HG03103 (cell line): ENCODE measurements at regions not wholly inside any gene's neighbourhood (a gene's known extent, or its start where the extent isn't known, plus 50 kb on each side); places are given as distances from the start of the nearest gene placed in this dataset.
"Not testable (repeated sequence)": the region's sequence is repeated elsewhere in the genome, so short reads cannot be mapped to it uniquely, and the experiment has no call there.

Source experiments
- ATAC-seq: cut with Tn5 transposase; IDR thresholded peaks from one replicate; pipeline ENCODE4 v1.9.1; 2021; ENCODE audit warnings: low read depth; ENCODE audit not compliant: unreplicated experiment

- not testable (repeated sequence) for ATAC-seq
These were observed 181.8 kb downstream of the NPIPB11 start for GRCh38 chr16:29224675-29225074.

- not testable (repeated sequence) for ATAC-seq
These were observed 183.9 kb downstream of the NPIPB11 start for GRCh38 chr16:29222615-29223014.

GRCh38 chr16:29222008-29222407 lies 184.5 kb downstream of the NPIPB11 start:
- not testable (repeated sequence) for ATAC-seq

GRCh38 chr16:29221281-29221955 lies 185.1 kb downstream of the NPIPB11 start:
- ATAC-seq = not testable (repeated sequence)

- not testable (repeated sequence) for ATAC-seq
These were observed 185.8 kb downstream of the NPIPB11 start for GRCh38 chr16:29220647-29221191.

- not testable (repeated sequence) for ATAC-seq
These were observed 186.4 kb downstream of the NPIPB11 start for GRCh38 chr16:29219966-29220646.

- not testable (repeated sequence) for ATAC-seq
These were observed 186.9 kb downstream of the NPIPB11 start for GRCh38 chr16:29219562-29219961.

- ATAC-seq = not testable (repeated sequence)
These were observed 187.9 kb downstream of the NPIPB11 start for GRCh38 chr16:29218649-29219048.

- not testable (repeated sequence) for ATAC-seq
These were observed 188.3 kb downstream of the NPIPB11 start for GRCh38 chr16:29218171-29218570.

- not testable (repeated sequence) for ATAC-seq
These were observed 188.8 kb downstream of the NPIPB11 start for GRCh38 chr16:29217752-29218126.

GRCh38 chr16:29217104-29217751 lies 189.3 kb downstream of the NPIPB11 start:
- ATAC-seq = not testable (repeated sequence)

GRCh38 chr16:29213770-29214169 lies 192.7 kb downstream of the NPIPB11 start:
- ATAC-seq = not testable (repeated sequence)

- ATAC-seq = not testable (repeated sequence)
These were observed 193.3 kb downstream of the NPIPB11 start for GRCh38 chr16:29213251-29213650.

GRCh38 chr16:29212084-29213027 lies 194.2 kb downstream of the NPIPB11 start:
- ATAC-seq = not testable (repeated sequence)

GRCh38 chr16:29211456-29211855 lies 195.1 kb downstream of the NPIPB11 start:
- ATAC-seq = not testable (repeated sequence)

- ATAC-seq = not testable (repeated sequence)
These were observed 196.0 kb downstream of the NPIPB11 start for GRCh38 chr16:29210299-29211150.

GRCh38 chr16:29206120-29206519 lies 200.4 kb downstream of the NPIPB11 start:
- ATAC-seq = not testable (repeated sequence)

- ATAC-seq = not testable (repeated sequence)
These were observed 201.4 kb downstream of the NPIPB11 start for GRCh38 chr16:29205151-29205550.

GRCh38 chr16:29204806-29205135 lies 201.7 kb downstream of the NPIPB11 start:
- ATAC-seq = no peak
